Right ventricle myocardium superior (tissue), 1 donor: ENCODE measurements at regions not wholly inside any gene's neighbourhood (a gene's known extent, or its start where the extent isn't known, plus 50 kb on each side); places are given as distances from the start of the nearest gene placed in this dataset.

Experiments
- ATAC-seq: fragments of 200-7000 bp; cut with Tn5 transposase; one replicate; pipeline ENCODE4 v1.9.1; 2020; ENCODE audit warnings: mild to moderate bottlenecking; ENCODE audit not compliant: poor library complexity
- DNase-seq: peaks from one replicate; pipeline ENCODE4 v3.0.0-alpha.2; 2020
- intact Hi-C: fragments of 100-400 bp; cut with DNase I; formaldehyde crosslinking; loops from one replicate; pipeline ENCODE4 v1.11.2; 2022
- donor health status: DM: no; HTN: yes; CAD: no; lungs with severe emphysema.

DNA sequence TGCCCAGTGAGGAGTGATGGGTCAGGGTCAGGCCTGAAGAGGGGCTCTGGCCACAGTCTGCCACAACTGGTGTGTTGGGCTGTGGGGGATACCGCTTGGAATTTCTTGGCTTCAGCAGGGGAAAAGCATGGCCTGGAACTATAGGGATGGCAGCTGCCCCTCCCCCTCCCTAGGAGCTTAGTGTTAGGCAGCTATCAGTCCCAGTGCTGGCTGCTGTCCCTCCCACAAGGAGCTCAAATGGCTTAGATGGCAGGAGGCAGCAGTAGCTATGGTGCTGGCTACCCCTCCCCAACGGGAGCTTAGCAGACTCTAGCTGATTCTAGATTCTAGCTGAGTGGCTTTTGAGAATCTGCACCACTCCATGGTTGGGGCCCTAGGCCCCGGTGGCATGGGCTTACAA, 414.5 kb upstream of the HSF2 start:
- DNase-seq (no peak), ATAC-seq (no peak)
- intact Hi-C loops, result no loop called here

DNA sequence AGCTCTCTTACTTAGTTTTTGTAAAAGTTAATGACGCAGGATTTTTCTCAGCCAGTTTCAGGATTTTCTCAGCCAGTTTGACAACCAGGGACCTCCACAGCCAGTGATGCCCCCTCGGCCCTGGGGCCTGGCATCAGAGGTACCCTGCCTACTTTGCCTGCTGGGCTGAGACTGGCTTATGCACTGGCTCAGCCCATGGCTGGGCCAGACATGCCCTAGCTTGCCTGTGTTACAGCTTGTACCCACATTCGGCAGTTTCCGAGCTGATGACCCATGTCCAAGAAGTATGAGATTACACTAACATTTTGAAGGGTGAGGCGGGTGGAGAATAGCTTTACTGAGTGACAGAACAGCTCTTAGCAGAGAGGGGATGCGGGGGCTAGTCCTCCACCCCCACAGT, 406.1 kb upstream of the HSF2 start:
- no peak for DNase-seq
- no peak for ATAC-seq
- intact Hi-C loops, result no loop called here

DNA sequence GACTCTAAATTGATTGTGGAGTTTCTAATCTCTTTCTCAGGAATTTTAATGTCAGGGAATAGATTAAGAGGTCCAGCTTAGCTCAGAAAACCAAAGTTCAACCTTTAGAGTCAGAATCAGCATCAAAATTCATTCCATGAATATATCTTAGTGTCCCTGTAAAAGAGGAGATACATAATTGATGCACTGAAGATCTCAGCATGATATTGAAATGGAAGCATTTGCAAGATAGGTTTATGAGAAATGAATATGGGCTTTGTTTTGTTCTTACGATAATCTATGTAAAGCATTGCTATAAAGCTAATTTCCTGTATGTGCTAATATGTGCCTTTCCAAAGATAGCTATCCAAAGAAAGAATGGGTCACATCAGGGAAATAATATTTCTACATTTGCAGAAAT, 404.5 kb upstream of the HSF2 start:
- DNase-seq (no peak), ATAC-seq (no peak)
- intact Hi-C loops, result no loop called here

DNA sequence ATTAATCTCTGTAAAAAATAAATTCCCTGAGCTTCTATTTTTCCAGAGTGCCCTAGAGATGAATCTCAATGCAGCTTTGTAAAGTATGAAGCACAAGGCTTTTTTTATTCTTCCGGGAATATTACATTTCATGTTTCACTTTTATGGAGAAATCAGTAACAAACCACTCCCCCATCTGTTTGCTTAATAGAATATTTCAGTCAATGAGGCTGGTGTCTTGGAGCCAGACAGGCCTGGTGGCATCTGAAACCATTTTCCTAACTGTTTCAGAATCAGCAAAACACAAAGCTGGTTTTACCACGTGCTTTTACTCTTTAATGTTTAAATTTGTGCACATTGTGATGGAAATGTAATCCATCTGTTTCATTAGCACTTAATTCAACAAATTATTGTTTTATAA, 400.8 kb upstream of the HSF2 start:
- intact Hi-C loops, result no loop called here
- no peak for ATAC-seq

DNA sequence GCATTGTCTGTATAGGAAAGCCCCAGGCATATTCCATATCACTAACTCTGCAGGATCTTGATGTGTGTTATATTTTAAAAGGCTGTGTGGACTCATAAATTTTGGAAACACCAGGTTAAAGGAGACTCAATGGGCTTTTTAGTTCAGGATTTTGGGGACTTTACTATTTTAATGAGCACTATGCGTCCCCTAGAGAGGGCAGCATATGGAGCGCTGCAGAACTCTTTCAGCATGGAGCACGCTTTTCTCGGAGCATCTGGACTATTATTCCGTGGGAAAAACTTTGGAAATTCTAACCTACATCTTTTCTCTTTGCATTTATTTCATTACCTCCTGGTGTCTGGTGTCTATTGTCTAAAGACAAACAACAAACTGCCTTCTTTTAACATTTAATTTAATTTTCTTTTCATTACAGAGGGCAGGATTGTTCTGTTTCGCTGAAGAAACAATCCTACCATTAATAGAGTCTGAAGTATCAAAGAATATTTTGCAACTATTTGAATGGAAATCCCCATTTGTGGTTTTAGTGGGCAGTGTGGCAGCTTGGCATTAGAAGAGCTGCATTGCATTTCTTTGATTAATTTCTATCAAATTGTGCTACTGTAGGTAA, 399.9 kb upstream of the HSF2 start:
- DNase-seq (no peak), ATAC-seq (no peak)
- intact Hi-C loops, result no loop called here

More for the DNA sequence above, 400.8 kb upstream of the HSF2 start:
- DNase-seq, result no peak

DNA sequence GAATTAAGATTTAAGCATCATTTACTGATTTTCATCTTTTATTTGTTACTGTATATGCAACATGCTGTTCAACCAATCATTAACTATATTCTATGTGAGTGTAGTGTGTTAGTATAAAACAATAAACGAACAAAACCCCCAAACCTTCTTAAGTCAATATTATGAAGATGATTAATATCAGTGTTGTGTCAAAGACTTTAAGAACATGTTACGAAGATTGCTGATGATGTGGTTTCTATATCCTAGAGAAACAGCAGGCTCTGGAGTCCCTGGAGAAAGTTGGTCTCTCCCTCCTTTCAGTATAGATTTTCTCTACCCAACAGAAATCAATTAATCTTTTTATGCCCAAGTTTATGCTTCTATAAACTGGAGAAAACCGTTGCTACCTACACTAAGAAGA, 393.8 kb upstream of the HSF2 start:
- DNase-seq, result no peak
- no peak for ATAC-seq
- intact Hi-C loops, result no loop called here

DNA sequence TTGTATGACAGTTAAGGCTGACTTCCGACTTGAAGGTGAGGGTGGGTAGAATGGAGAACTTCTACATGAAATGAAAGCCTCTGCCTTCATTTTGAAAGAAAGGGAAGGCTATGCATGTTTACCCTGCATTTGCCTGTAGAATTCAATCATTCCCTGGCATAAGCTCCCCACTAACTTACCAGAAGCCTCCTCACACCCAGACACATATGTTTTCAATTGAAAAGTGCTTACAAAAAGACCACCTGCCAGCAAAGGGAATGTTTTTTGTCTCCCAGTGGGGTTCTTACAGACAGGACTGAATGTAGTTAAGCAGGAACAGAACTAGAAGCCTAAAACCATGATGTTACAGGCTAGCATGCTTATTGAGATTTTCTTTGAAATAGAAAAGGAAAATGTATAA, 392.1 kb upstream of the HSF2 start:
- ATAC-seq, result no peak
- intact Hi-C loops, result no loop called here

DNA sequence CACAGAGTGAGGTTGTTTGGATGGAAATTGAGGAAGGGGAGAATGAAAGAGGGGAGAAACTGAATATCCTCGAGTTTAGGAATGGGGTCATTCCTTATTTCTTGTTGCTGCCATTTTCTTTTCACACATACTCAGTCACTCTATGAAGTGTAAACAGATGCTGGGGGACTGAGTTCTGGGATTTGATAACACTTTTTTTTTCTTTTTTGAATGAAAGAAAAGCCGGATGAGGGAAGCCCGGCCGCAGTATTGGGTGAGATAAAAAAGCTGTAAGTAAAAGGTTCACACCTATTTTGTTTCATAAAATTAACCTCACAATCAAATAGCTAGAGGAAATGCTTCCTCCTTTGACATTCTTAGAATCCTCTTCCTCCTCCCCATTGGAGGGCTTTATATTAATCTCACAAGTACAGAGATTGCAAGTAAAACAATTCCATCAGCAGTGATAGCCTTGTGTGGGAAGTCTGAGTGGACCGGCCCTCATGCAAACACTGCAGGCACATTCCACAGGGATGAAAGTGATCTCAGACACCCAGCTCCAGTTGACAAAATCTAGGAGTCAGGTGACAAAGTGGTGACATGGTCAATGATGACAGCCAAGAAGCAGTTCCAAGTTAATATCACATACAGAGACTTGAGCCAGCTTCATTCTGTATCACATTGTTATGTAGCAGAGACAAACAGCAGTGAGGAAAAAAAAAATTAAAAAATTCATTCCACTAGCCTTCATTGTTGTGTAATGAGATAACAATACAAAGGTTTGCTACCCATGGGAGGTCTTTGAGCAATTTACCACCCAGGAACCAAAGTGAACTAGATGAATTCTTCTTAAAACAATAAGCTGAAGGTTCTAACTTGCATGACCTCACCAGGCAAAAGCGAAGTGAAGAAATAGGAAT, 391.1 kb upstream of the HSF2 start:
- no peak for DNase-seq
- peak; percentile 96 for ATAC-seq
- intact Hi-C loops, result no loop called here

More for the DNA sequence above, 392.1 kb upstream of the HSF2 start:
- no peak for DNase-seq

DNA sequence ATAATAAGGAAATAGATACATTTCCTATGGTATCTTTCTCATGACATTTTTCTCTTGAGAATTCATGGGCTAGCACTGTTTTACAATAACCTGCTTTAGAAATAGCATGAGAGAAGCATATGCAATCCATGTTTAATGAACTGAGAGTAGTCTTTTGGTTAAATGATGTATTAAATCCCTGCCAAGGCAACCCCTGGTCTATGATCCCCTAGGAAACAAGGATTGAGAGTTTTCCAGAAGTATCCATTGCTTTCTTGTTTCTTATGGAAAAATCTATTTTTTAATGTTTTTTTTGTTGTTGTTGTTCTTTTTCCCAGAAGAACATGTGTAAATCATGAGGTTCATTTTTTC, 390.5 kb upstream of the HSF2 start:
- DNase-seq (no peak), ATAC-seq (no peak)
- intact Hi-C loops, result no loop called here

DNA sequence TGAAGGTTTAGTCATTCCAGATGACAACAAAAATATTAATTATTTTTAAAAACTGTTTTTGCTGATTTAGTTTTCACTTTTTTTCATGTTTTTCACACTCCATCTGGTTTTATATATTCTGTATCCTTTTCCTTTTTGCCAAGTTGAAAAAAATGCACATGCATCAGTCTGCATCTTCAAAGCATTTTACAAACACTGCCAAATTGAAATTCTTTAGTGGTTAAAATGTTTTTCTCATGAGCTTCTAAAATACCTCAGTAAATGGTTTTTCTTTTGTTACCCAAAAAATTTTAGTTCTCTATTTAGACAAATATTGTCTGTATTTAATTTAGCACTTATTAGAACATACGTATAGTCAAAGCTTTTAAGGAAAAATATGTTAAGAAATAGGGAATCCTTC, 386.9 kb upstream of the HSF2 start:
- ATAC-seq (no peak), DNase-seq (no peak)
- intact Hi-C loops, result no loop called here

DNA sequence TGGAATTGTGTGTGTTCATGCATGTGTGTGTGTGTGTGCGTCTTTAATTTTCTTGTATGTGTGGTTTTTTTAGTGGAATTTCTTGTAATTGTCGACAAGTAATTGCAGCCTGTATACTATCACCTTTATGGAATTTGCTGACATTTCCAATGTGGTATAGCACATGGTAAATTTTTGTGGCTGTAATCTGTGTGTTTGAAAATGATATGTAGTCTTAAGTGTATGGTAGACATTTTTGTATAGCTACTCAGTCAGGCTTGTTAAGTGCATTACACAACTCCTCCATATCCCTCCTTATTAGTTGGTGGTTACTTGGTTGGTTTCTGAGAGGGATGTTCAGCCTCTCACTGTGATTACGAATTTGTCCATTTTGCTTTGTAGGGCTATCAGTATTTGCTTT, 384.5 kb upstream of the HSF2 start:
- DNase-seq, result no peak
- intact Hi-C loops, result no loop called here
- no peak for ATAC-seq

DNA sequence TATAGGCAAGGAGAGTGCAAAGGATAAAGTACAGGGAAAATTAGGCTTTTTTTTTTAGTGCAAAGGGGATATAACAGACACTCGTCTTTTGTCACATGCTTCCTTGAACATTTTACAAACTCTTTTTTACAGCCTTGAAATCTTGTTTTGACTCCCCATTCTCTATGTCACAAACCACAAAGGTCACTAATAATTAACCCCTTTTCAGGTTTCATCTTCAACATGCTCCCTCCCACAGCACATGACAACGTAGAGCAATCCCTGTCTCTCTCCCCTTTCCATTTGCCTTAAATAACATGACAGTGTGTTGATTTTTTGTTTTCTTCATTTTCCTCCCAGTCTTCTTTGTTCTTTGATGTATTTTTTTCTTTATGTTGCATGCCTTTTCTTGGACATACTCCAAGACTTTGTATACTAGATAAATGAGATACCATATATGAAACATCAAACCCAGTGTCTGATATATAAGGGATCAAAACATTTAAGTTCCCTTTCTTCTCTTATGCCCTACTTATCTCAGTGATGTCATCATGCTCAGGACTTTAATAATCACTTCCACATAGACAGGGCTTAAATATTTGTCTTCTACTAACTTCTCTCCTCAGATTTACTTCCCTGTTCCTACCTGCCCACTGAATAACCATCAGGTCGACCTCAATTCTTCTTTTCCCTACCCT, 378.7 kb upstream of the HSF2 start:
- intact Hi-C loops, result loop anchor here (5.0 kb wide), 1 partner anchor 593 kb away; no protein-coding TSS in a partner anchor
- no peak for ATAC-seq
- no peak for DNase-seq

DNA sequence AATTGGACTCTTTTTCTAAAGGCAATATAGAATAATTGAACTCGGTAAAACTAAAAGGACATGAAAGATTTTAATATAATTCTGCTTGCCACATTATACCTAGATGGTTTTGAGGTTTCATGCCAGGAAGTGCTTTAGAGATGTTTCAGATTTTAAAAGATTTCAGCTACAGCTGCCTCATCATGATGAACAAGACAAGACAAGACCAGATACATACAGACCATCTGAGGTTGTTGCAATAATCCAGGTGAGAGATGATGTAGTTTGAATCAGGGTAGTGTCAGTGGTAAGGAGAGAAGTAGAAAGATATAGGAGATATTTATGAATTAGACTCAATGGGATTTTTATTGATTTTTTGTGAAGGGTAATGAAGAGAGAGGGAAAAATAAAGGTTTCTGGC, 374.3 kb upstream of the HSF2 start:
- intact Hi-C loops, result no loop called here
- ATAC-seq, result no peak
- DNase-seq, result no peak

DNA sequence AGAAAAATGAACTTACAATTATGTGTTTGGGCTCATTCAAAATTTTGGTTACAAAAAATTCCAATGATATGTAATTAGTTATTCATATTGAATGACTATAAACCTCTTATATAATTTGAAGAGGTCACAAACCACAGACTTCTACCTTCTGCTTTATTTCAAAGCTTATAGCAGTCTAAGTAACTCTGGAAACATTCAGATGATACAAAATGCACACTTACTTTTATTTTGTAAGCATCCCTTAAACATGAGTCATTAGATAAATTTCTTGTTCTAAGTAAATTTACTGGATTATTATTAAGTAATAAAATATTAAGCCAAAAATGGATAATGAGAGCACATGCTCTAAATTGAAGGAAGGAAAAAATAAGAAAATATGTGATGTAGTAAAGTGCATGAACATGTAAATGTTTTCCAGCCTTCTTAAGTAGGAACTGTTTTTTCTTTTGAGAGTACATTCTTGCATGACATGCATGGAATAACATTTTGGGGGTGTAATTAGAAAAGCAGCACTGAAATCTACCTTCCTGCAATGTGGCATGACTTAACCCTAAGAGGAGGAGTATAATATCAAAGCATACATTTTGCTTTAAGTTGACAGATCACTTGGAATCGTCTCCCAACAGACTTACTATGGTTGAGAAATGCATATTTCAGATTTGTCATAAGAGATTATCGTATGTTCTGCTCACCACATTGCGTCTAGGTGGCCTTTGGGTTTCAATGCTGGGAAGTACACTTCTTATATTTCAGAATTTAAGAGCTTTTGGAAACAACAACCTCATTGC, 372.7 kb upstream of the HSF2 start:
- ATAC-seq, result no peak
- intact Hi-C loops, result no loop called here
- DNase-seq, result no peak

DNA sequence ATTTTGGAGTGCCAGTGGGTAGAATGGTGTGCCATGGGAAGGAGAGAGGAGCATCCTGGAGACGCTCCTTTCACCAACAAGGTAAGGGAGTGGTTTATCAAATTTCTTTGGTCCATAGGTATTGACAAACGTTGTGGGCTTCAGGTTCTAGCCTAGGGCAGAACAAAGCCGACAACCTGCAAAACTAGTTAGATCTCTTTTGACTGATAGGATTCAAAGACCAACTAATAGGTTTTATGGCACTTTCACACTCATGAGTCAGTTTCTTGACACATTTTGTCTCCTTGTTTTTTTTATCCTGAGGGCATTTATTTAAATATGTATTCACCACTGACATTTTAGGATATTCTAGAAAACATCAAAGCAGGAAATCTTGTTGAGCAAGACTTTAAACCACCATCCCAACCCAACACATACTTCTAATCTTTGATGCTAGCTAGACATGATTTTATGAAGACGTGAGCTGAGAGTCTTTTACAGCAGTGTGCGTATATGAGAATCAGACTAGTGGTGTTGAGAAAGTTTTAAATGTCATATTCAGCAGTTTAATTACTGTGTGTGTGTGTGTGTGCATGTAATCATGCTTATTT, 370.4 kb upstream of the HSF2 start:
- DNase-seq (no peak), ATAC-seq (no peak)
- intact Hi-C loops, result no loop called here

DNA sequence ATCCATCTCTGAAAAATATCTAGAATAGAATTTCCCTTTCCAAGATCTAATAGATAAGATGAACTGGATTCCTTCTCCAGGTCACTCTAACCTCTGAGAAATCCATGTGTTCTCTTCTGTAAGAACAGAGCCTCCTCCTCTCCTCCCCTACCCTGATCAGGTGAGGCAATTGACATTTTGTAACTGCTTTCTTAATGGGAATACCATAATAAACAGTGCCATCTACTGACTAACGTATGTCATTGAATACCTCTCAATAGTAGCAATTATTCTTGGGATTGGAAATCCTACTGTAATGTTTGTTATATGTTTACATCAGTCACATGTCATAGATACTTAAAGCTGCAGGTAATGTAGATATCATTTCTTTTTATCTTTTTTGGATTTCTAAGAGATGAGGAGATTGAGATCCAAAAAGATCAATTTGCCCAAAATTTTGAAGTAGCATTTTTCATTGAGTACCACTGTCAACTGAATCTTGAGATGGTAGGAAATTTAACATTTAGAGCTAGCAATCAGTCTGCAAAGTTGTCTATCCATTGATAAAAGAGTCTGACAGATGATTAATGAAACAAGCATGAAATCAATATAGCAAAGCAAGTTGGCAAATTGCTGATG, 365.8 kb upstream of the HSF2 start:
- intact Hi-C loops, result loop anchor here (5.0 to 10.0 kb wide), 2 partner anchors 179 to 601 kb away; no protein-coding TSS in a partner anchor
- DNase-seq (no peak), ATAC-seq (peak; percentile 93)

DNA sequence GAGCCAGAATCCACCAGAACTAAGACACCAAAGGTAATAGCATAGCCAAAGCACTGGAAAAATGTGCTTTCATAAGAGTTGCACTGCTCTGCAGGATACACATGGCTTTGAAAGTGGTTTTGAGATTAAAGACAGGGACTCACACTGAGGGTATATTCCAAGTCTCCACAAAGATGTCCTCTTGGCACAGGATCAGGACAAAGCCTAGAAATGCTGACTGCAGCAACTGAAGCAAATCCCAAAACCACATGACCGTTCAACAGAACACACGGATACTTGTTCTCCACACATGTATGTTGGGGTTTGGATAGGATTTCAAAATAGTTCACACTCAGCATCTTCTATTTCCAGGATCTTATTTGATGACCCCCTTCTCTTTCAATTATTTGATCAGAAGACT, 364.3 kb upstream of the HSF2 start:
- ATAC-seq, result no peak
- no peak for DNase-seq
- intact Hi-C loops, result loop anchor here (10.0 kb wide), 1 partner anchor 180 kb away; no protein-coding TSS in a partner anchor

DNA sequence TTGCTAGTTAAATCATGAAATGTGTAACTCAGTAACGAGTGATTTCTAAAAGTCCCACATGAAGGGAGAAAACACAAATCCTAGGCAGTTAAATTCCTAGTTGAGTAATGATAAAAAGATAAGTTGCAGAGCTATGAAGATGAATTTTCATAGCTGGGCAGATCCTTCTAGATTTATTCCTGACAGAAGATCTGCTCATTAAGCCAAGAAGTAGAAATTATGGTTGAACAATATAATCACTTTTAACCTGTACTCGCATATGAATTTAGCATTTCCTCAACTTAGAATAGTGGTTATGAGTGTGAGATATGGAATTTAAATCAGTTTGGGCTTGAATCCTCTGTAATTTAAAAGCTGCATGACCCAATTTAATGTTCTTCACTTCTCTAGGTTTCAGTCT, 359.2 kb upstream of the HSF2 start:
- intact Hi-C loops, result loop anchor here (10.0 kb wide), 1 partner anchor 145 kb away; no protein-coding TSS in a partner anchor
- DNase-seq, result no peak
- ATAC-seq, result no peak
